ENCODE measurements at regions not wholly inside any gene's neighbourhood (a gene's known extent, or its start where the extent isn't known, plus 50 kb on each side); places are given as distances from the start of the nearest gene placed in this dataset.
"Not testable (repeated sequence)": the region's sequence is repeated elsewhere in the genome, so short reads cannot be mapped to it uniquely, and the experiment has no call there.

DNA sequence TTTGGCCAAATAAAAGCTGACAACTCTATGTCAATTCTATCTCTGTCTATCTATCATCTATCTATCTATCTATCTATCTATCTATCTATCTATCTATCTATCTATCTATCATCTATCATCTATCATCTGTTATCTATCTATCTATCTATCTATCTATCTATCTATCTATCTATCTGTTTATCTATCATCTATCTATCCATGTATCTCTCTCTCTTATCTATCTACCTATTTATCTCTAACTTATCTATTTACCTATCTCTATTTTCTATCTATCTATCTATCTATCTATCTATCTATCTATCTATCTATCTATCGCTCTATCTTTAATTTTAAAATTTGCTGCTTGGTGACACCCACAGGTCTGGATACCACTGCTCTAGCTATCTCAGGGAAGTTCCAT, 271.1 kb downstream of the VRK1 start:
- not testable (repeated sequence) for DNase-seq (ENCODE audit: low read depth in 2 of 3, low spot score in 2 of 3)

DNA sequence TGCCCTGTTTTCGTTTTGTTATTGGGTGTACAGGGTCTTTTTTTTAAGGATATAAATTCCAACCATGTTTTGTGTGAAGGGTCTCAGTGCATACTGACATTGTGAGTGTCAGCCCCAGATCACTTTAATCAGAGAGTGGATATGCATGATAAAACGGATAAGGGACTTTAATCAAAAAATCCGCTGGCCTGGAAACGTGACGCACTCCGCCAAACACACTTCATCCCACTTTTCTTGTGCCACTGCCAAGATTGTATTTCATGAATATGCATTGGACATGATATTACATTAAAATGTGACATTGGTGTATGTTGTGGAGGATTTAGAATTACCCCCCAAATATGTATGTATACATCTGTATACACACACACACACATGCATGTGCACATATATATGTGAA, 273.1 kb downstream of the VRK1 start:
- no peak for DNase-seq (ENCODE audit: low read depth in 2 of 3, low spot score in 2 of 3)

DNA sequence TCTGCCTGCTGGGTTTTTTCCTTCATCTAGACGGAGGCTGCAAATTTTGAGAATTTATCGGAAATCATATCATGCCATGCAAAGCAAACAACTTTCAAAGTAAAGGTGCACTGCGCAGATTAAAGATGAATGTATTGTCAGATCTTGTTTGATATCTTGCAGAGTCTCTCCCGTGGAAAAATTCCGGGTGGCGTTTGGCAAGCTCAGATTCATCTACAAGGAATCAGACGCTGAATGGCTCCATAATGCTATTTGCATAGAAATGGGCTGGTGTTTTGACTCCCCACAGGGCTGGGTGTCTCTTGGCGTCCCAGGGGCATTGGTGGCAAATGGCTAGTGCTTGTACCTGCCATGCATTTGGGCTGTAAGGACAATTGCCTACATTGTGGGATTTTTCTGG, 274.0 kb downstream of the VRK1 start:
- DNase-seq (ENCODE audit: low read depth in 2 of 3, low spot score in 2 of 3), result no peak

DNA sequence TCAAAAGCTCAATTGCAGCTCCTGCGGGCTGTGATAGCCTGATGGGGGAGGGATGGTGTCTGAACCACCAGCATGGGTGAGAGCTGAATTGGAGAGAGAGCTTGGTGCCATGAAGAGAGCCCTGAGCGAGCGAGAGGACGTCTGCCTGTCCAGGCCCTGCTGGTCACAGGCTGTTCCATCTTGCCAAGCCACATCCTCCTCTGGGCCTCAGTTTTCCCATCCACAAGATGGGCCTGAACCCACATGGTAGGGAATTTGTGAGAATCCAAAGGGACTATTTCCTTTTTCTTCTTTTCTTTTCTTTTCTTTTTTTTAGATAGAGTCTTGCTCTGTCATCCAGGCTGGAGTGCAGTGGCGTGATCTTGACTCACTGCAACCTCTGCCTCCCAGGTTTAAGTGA, 276.4 kb downstream of the VRK1 start:
- no peak for DNase-seq (ENCODE audit: low read depth in 2 of 3, low spot score in 2 of 3)

DNA sequence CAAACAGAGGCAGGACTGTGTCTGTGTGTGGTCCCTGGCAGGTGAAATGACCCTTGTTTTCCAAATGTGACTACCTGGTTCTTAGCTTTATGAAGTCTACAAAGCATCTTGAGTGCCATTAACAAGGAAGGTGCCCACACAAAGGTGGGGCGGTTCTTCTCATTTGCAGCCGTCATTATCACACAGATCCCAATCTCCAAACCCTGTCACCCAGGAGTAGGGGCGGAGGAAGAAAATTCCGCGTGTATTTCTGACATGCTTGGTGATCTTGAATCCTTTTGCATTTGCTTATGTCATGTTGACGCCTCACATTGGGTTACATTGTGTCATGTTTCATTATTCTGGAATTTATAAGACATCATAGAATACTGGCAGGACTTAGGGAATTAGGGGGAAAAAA, 277.3 kb downstream of the VRK1 start:
- DNase-seq (ENCODE audit: low read depth in 2 of 3, low spot score in 2 of 3), result no peak

DNA sequence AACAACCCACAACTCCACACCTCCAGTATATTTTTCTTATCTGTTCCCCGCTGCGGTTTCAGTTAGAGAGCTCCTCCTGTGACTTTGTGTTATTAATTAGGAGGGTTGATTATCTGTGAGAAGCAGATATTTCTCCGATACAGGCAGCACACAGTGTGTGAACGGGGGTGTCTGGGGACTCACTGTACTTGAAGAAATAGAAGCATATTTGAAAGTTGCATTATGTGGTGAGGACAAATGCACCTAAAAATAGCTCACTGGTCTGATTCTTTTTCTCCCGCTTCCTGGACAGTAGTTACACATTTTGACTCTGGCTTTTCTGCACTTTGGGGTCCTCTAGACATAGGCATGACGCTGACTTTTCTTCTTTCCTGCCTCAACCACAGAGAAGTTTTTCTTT, 277.7 kb downstream of the VRK1 start:
- peak in 2 of 3 donors; percentile 14 to 47 for DNase-seq (ENCODE audit: low read depth in 2 of 3, low spot score in 2 of 3)

DNA sequence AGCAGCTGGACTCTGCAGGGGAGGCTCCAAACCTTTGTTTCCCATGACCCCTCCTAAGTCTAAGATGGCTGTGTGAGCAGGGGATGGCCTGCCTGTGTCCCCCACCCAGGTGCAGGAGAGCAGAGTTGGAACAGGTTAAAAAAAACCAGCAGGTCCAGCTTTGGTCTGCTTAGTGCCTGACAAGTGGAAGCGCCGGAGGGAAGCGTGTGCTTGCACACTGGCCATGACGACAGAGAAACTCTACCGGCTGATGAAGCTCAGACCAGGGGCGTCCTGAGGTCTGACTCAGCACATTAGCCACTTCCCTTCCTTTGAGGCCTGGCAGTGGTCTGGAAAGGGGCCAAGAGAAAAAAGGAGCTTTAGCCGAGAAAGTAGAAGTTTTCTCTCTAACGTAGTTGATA, 280.1 kb downstream of the VRK1 start:
- DNase-seq (ENCODE audit: low read depth in 2 of 3, low spot score in 2 of 3), result peak in 2 of 3 donors; percentile 93 to 97

DNA sequence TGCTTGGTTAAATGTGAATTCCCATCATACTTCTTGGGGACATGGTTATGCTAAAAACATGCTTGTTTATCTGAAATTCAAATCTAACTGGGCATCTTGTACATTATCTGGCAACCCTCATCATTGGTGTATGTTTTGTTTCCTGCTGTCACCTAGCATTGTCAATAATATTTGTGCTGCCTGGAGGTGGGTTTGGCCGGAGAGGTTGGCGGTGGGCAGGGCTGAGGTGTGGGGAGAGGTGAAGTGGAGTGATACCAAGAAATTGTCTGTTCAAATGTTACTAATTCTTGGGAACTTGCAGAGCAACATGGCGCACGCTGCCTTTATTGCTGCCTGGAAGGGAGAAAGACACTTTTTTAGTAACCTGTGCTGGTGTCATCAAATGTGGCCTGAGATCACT, 280.5 kb downstream of the VRK1 start:
- no peak for DNase-seq (ENCODE audit: low read depth in 2 of 3, low spot score in 2 of 3)

DNA sequence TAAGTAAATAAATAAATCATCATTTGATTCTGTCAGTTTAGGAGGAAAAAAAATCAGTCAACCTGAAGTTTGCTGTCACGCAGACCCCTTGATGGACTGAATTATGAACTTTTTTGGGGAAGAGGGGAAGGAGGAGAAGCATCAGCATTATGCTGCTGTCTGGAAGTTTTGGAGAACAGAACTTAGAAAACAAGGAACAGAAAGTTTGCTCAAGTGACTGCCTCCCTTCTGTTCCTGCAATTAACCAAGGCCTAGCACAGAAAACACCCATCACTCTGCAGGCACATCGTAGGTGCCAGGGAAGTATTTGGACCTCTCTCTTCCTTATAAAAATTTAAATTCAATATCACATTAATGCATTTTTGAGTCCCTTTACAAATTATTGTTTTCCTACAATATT, 283.8 kb downstream of the VRK1 start:
- DNase-seq (ENCODE audit: low read depth in 2 of 3, low spot score in 2 of 3), result no peak

DNA sequence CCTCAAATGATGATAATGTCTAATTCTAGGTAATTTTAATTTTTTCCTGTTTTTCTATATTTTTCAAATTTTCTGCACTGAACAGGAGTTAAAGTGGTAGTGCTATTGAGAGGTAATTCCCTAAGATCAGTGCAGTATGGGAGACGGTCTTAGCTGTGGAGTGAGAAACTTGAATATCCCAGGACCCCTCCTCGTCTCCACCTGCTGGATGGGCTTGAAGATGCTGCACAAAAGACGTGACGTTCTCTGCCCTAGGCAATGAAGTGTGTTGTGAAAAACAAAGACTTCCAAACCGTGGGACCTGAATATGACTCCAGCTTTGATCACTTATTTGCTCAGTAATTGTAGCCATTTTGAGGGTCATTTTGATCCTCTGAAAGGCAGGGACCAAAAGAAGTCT, 298.1 kb downstream of the VRK1 start:
- no peak for DNase-seq (ENCODE audit: low read depth in 2 of 3, low spot score in 2 of 3)

DNA sequence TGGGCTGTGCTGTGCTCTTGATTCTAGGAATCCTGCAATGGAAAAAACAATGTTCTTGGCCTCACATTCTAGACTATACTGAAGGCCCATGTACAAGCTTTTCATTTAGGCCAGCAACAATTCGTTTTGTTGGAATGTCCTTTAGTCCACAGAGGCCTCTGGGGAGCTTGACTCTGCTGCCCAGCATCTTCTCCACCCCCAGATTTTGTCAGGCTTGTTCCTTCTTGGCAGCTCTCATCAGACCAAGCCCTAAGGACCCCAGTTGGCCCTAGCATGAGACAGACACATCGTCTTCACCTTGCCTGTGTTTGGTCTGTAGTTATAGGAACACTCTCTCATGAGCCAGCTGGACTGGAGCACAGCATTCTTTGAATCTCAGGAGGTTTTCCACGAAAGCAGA, 300.1 kb downstream of the VRK1 start:
- DNase-seq (ENCODE audit: low read depth in 2 of 3, low spot score in 2 of 3), result no peak

DNA sequence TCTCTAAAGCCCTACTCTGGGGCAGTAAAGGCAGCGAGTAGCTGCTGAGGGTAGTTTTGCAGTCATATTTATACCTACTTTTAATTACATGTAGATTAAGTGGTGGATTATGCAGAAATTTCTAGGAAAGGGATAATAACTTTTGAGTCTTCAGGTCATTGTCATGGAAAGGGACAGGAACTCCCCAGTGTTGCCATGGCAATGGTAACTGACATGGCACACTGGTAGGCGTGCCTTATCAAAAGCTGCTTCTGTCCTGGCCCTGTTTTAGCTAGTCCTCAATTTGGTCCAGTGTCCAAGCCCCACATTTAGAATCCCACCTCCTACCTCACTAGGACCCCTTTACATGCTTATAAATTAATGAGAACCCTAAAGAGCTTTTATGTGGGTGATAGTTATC, 303.1 kb downstream of the VRK1 start:
- no peak for DNase-seq (ENCODE audit: low read depth in 2 of 3, low spot score in 2 of 3)

DNA sequence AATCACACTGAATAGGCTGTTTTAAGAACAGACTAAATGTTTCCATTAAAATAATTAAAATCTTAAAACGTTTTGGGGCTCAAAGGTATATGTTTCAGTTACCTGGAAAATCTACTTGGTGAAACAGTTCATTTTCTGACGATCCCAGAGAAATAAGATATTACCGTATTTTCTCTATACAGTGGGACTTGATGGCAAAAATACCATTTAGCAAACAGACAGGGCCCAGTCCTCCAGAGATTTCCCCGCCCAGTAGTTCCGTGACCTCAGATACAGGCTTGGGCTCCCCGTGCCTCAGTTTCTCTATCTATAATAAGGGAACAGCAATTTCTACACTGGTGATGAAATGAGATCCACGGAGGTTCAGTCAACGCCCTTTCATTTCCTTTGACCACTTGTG, 304.4 kb downstream of the VRK1 start:
- DNase-seq (ENCODE audit: low read depth in 2 of 3, low spot score in 2 of 3), result no peak

DNA sequence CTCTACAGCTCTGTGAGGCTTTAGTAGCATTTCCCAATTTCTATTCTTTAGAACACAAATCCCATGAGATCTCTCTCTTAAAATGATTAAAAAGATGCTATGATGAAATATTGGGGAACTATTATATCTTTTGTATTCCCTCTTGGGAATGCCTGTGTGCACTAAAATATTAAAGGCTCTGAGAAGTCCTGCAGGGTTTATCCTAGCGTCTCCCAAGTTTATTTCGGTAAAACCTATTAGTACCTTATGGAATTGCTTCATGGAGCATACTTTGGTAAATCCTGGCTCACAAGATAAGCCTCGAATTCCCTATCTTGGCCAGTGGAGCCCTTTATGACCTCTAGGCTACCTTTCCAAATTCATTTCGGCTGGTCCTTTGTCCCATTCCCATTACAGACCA, 306.8 kb downstream of the VRK1 start:
- DNase-seq (ENCODE audit: low read depth in 2 of 3, low spot score in 2 of 3), result no peak

DNA sequence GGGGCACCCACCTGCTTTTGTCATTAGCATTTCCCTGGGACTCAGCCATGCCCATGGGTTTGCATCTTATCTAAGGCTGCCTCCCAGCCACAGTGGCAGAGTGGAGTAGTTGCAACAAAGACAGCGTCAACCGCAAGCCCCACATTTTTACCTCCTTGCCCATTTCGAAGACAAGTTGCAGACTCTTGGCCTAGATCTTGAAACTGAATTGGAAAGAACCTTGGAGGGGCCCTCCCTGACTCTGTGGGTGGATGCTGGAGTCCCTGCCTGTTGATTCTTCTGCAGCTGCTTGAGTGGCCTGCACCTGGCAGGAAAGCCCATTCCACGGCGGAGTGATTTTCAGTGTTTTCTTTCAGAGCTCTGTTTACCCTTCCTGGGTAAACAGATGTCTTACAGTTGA, 309.0 kb downstream of the VRK1 start:
- DNase-seq (ENCODE audit: low read depth in 2 of 3, low spot score in 2 of 3), result no peak

DNA sequence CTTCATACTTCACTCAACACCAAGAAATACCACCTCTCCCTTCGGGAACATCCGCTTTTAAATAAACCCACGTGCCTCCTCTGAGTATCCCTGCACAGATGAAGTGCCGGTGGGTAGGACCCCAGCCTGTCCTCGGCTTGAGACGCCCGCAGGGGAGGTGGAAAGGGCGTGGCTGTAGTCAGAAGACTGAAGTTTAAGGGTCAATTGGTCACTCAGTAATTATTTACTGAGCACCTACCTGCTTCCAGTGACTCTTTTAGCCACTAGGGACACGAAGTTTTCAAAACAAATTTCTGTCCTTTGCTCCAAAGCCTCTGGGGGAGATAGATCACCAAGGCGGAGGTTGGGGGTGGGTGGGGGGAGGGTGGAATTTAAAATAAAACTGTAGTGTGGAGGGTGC, 309.4 kb downstream of the VRK1 start:
- no peak for DNase-seq (ENCODE audit: low read depth in 2 of 3, low spot score in 2 of 3)

DNA sequence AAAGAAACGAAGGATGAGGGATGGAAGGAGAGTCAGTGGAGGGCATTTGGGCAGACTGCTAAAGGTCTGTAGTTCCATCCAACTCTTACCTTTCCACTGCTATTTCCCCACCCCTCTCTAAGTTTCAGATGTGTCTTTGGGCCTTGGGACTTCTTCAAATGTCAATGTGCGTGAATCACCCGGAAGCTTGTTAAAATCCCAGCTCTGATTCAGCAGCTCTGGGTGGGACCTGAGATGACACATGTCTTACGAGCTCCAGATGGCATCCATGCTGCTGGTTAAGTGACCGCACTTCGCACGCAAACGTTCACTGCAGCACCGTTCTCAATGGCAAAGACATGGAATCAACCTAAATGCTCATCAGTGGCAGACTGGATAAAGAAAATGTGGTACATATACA, 309.9 kb downstream of the VRK1 start:
- DNase-seq (ENCODE audit: low read depth in 2 of 3, low spot score in 2 of 3), result no peak

DNA sequence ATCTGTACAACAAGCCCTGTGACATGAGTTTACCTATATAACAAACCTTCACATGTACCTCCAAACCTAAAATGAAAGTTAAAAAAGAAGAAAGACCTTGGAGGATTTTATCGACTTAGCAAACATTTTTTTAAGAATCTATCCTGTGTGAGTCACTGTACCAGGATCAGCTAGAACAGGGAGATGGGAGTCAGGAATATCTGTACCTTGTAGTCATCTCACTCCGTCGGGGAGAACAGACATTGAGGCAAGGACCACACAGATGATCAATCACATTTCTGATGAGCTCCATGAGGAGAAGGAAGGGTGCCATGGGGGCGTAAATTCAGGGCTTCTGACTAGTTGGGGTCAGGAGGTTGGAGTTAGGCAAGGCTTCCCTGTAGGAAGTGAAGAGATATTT, 310.6 kb downstream of the VRK1 start:
- DNase-seq (ENCODE audit: low read depth in 2 of 3, low spot score in 2 of 3), result no peak

DNA sequence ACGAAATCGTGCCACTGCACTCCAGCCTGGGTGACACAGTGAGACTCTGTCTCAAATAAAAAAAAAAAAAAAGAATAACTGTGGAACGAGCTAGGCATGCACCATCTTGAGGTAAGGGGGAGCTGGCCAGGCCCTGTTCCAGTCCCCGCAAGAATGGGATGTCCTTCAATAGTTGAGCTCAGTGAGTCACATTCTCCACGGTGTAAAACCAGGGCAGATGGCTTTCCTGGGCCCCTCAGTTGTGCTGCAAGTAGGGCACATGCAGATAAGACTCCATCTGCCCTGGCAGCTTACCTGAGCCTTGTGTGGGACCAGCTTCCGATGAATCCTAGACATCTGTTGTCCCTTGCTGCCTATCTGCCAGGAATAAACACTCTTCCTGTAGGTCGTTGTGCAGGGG, 312.1 kb downstream of the VRK1 start:
- DNase-seq (ENCODE audit: low read depth in 2 of 3, low spot score in 2 of 3), result no peak

DNA sequence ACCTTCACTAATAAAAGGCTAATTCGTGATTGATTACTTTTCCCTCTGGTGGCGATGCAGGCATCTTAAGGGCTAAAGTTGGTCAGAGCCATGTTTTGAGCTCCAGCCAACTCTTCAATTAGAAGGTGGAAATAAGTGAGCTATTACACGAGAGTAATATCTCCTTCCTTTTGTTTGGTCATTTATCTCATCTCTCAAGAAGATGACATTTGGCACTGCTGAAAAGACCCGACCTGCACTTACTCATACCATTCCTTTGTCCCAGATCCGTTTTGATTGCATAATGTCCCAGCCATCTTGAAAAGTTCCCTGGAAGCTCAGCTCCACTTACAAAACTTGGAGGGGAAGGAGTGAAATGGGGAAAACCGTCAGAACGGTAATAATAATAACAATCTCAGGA, 316.2 kb downstream of the VRK1 start:
- no peak for DNase-seq (ENCODE audit: low read depth in 2 of 3, low spot score in 2 of 3)

DNA sequence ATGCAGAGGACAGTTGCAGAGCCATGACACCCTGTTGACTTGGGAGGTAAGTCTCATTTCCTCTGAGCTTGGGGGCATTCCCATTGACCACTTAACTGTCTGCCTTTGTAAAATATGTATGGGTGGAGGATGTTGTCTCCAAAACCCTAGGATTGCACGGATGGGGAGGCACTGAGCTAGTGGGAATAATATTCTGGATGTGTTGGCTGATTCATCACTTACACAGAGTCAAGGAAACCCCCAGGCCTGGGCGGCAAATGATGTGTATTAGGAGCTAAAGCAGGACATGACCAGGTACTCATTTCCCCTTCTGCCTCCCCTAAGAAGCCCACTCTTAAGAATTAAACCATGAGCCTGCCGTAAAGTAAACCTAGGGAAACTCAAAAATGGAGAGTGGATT, 319.4 kb downstream of the VRK1 start:
- DNase-seq (ENCODE audit: low read depth in 2 of 3, low spot score in 2 of 3), result no peak

DNA sequence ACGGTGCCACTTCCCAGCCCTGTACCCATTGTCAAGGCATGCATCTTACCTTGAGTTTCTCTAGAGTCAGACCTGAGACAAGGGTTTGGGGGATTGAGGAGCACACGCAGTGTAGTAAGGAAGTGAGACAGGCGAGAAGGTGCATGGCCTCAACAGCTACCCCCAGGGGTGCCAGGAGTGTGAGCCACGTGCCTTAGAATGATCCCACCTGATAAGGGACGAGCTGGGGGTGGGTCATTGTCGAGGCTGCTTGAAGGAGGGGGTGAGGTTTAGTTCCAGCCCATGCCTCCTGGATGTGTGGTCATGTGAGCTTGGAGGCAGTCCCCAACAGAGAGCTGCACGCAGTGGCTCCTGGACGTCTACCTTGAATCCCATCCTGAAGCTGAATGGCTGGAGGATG, 320.5 kb downstream of the VRK1 start:
- DNase-seq (ENCODE audit: low read depth in 2 of 3, low spot score in 2 of 3), result no peak

DNA sequence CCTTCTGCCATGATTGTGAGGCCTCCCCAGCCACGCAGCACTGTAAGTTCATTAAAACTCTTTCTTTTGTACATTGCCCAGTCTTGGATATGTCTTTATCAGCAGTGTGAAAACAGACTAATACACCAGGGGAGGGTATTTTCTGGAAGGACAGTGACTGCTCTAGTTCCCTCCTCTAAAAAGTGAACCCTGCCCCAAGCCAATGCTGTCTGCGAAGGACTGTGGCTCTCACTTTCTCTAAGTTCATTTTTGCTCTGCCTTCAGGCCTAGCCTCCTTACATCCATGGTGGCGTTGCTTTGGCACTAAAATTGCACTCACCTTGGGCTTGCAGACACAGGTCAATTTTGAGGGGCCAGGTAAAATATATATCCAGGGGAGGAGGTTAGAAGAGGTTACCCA, 323.0 kb downstream of the VRK1 start:
- DNase-seq (ENCODE audit: low read depth in 2 of 3, low spot score in 2 of 3), result no peak

DNA sequence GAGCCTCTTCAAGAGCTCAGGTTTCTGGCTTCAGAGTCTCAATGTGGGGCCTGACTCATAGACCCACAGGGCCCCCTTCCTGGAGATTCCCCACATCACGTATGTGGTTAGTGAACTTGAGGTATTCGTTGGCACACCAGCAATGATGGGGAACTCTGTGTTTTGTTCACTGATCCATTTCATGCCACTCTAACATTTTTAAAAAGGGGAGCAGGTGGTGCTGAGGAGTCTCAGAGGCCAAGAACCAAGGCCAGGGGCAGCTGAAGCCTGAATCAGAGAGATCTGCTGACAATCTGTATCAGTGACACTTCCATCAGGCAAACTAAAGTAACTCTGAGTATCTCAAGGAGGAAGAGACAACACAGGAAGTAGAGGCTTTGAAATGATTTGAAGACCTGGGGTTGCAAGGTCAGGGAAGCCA, 323.4 kb downstream of the VRK1 start:
- peak in 1 of 3 donors; percentile 10 for DNase-seq (ENCODE audit: low read depth in 2 of 3, low spot score in 2 of 3)

Measured in hematopoietic multipotent progenitor cell (in vitro differentiated cells).